PC-9 (cell line): ENCODE measurements at regions not wholly inside any gene's neighbourhood (a gene's known extent, or its start where the extent isn't known, plus 50 kb on each side); places are given as distances from the start of the nearest gene placed in this dataset.
"Not testable (repeated sequence)": the region's sequence is repeated elsewhere in the genome, so short reads cannot be mapped to it uniquely, and the experiment has no call there.

Source experiments
- BruUV-seq: library from RNA; stranded (reverse); fragments of 400-500 nt; replicated peaks from 2 replicates; lab custom pipeline; 2021; lab: Mats Ljungman, UMichigan
- CTCF ChIA-PET: fragments of 300-600 bp; sonication (Branson Sonifier 250); formaldehyde crosslinking; loops from one replicate; lab custom pipeline; 2022; ENCODE audit warnings: antibody characterized with exemption; lab: Charles Lee
- POLR2A ChIA-PET: fragments of 300-600 bp; sonication (Branson Sonifier 250); formaldehyde crosslinking; loops from one replicate; lab custom pipeline; 2022; ENCODE audit warnings: antibody characterized with exemption; ENCODE audit not compliant: unreplicated experiment; lab: Charles Lee
- DNase-seq, 2 experiments: peaks; one replicate each; pipeline versions ENCODE4 v3.0.0 to v3.0.0-alpha.2; 2015 to 2022; ENCODE audit warnings: mixed read lengths in 1 of 2
- H2AFZ ChIP-seq: fragments of 200-600 bp; sonication (generic); 2 replicates; pipeline ENCODE4 v1.8.1; 2017; ENCODE audit warnings: antibody characterized with exemption
- H3F3A ChIP-seq: fragments of 200-600 bp; sonication (generic); 2 replicates; pipeline ENCODE4 v1.8.1; 2017; ENCODE audit warnings: antibody characterized with exemption, mild to moderate bottlenecking, low read depth; ENCODE audit not compliant: insufficient read depth
- H3K27ac ChIP-seq: fragments of 200-600 bp; sonication (generic); 2 replicates; pipeline ENCODE4 v1.6.1; 2016; ENCODE audit warnings: mixed run types
- H3K27me3 ChIP-seq: fragments of 200-600 bp; sonication (generic); 2 replicates; pipeline ENCODE4 v1.6.1; 2016; ENCODE audit warnings: low read depth, mixed run types; ENCODE audit not compliant: insufficient read depth
- H3K36me3 ChIP-seq: fragments of 200-600 bp; sonication (generic); 2 replicates; pipeline ENCODE4 v1.6.1; 2016; ENCODE audit warnings: low read depth, mixed run types
- H3K4me1 ChIP-seq: fragments of 200-600 bp; sonication (generic); replicated peaks from 2 replicates; pipeline ENCODE4 v1.6.1; 2016; ENCODE audit warnings: mixed run types; ENCODE audit not compliant: insufficient read depth
- H3K4me2 ChIP-seq: fragments of 200-600 bp; sonication (generic); 2 replicates; pipeline ENCODE4 v1.6.1; 2017; ENCODE audit warnings: mixed run types
- H3K4me3 ChIP-seq: fragments of 200-600 bp; sonication (generic); 2 replicates; pipeline ENCODE4 v1.6.1; 2016; ENCODE audit warnings: mixed run types
- H3K79me2 ChIP-seq: fragments of 200-600 bp; sonication (generic); 2 replicates; pipeline ENCODE4 v1.6.1; 2017; ENCODE audit warnings: low read depth, mixed run types
- H3K9me2 ChIP-seq: fragments of 200-600 bp; sonication (generic); 2 replicates; pipeline ENCODE4 v1.8.1; 2017; ENCODE audit warnings: mild to moderate bottlenecking; ENCODE audit not compliant: insufficient read depth
- H3K9me3 ChIP-seq: fragments of 200-600 bp; sonication (generic); 2 replicates; pipeline ENCODE4 v1.8.1; 2016; ENCODE audit warnings: low read depth; ENCODE audit not compliant: insufficient read depth
- H4K20me1 ChIP-seq: fragments of 200-600 bp; sonication (generic); 2 replicates; pipeline ENCODE4 v1.8.1; 2017; ENCODE audit not compliant: insufficient read depth
- CTCF ChIP-seq: fragments of 200-600 bp; sonication (generic); conservative IDR thresholded peaks from 2 replicates; pipeline ENCODE4 v1.6.1; 2017; ENCODE audit warnings: mixed run types, antibody characterized with exemption, mild to moderate bottlenecking, moderate library complexity
- EZH2 ChIP-seq: fragments of 200-600 bp; sonication (generic); IDR thresholded peaks from 2 replicates; pipeline ENCODE4 v1.8.0; 2017; ENCODE audit warnings: antibody characterized with exemption, low read depth
- intact Hi-C: fragments of 100-400 bp; cut with micrococcal nuclease; formaldehyde crosslinking; loops from one replicate; pipeline ENCODE4 v1.10.0; 2022; ENCODE audit not compliant: unreplicated experiment

GRCh38 chr6:168376811-168377483 is 57.4 kb upstream of the DACT2 start:
- Histone ChIP-seq H3K4me2 (no peak overlapping the region), H3K9me3 (no peaks in the 10 kb centered on the region), H3K36me3 (no peaks in the 10 kb centered on the region), H3K9me2 (no peaks in the 10 kb centered on the region), H3K27me3 (peaks cover 60% of the 10 kb centered on the region), H3K27ac (no peak overlapping the region), H3K79me2 (no peaks in the 10 kb centered on the region), H3K4me3 (no peak overlapping the region), H4K20me1 (no peaks in the 10 kb centered on the region), H3F3A (no peaks in the 10 kb centered on the region), H2AFZ (no peak overlapping the region), H3K4me1 (no peaks in the 10 kb centered on the region)
- ChIA-PET CTCF (no interaction called here), POLR2A (no interaction called here)
- intact Hi-C loops = no loop called here
- TF ChIP-seq EZH2 = no peak
- TF ChIP-seq CTCF = no peak
- no TSS peak for BruUV-seq
- DNase-seq = no peak

- Histone ChIP-seq H4K20me1 (no peaks in the 10 kb centered on the region), H3K9me2 (no peaks in the 10 kb centered on the region), H3K27ac (no peak overlapping the region), H3K9me3 (no peaks in the 10 kb centered on the region), H3K79me2 (no peaks in the 10 kb centered on the region), H3F3A (no peaks in the 10 kb centered on the region), H3K27me3 (peaks cover 57% of the 10 kb centered on the region), H3K4me3 (no peak overlapping the region), H3K4me2 (no peak overlapping the region), H3K36me3 (no peaks in the 10 kb centered on the region), H3K4me1 (no peaks in the 10 kb centered on the region), H2AFZ (no peak overlapping the region)
- BruUV-seq = no TSS peak
- ChIA-PET CTCF (no interaction called here), POLR2A (no interaction called here)
- no peak for DNase-seq
- TF ChIP-seq EZH2 = no peak
- no peak for TF ChIP-seq CTCF
- intact Hi-C loops = no loop called here
Measured at GRCh38 chr6:168377484-168377855, 57.9 kb upstream of the DACT2 start.

GRCh38 chr6:168377856-168378832 is 58.6 kb upstream of the DACT2 start:
- no peak for DNase-seq
- Histone ChIP-seq H3F3A (peaks cover 2% of the 10 kb centered on the region; the same call in 1 of the 2 replicates), H3K9me3 (no peaks in the 10 kb centered on the region), H3K27me3 (peaks cover 51% of the 10 kb centered on the region), H4K20me1 (no peaks in the 10 kb centered on the region), H3K79me2 (no peaks in the 10 kb centered on the region), H3K4me2 (no peak overlapping the region), H3K27ac (no peak overlapping the region), H3K4me1 (no peaks in the 10 kb centered on the region), H3K36me3 (no peaks in the 10 kb centered on the region), H2AFZ (no peak overlapping the region), H3K4me3 (no peak overlapping the region), H3K9me2 (no peaks in the 10 kb centered on the region)
- BruUV-seq = no TSS peak
- TF ChIP-seq CTCF = no peak
- TF ChIP-seq EZH2 = no peak
- ChIA-PET CTCF (no interaction called here), POLR2A (no interaction called here)
- intact Hi-C loops = no loop called here

GRCh38 chr6:168379579-168379978 is 60.0 kb upstream of the DACT2 start:
- intact Hi-C loops, H3K9me2 ChIP-seq: not testable (repeated sequence)

More at GRCh38 chr6:168379579-168379978, 60.0 kb upstream of the DACT2 start:
- H3K36me3 ChIP-seq, CTCF ChIA-PET, H3K9me3 ChIP-seq, POLR2A ChIA-PET, H3F3A ChIP-seq, H2AFZ ChIP-seq, H3K79me2 ChIP-seq, BruUV-seq, H4K20me1 ChIP-seq, H3K4me1 ChIP-seq, H3K27ac ChIP-seq, H3K4me2 ChIP-seq, DNase-seq, H3K4me3 ChIP-seq: not testable (repeated sequence)
- H3K27me3 ChIP-seq = peaks cover 45% of the 10 kb centered on the region
